HCT116 (cell line): ENCODE measurements at regions not wholly inside any gene's neighbourhood (a gene's known extent, or its start where the extent isn't known, plus 50 kb on each side); places are given as distances from the start of the nearest gene placed in this dataset.

Experiments
- EZH2 ChIP-seq: fragments of 200-600 bp; sonication (generic); IDR thresholded peaks from 2 replicates; pipeline ENCODE4 v1.6.1; 2017; ENCODE audit warnings: antibody characterized with exemption, mixed run types
- POLR2A ChIP-seq: IDR thresholded peaks from 2 replicates; pipeline ENCODE4 v1.7.0; 2011; ENCODE audit warnings: borderline replicate concordance; ENCODE audit not compliant: insufficient read depth, insufficient read length; ENCODE audit errors: extremely low read depth
- POLR2AphosphoS5 ChIP-seq: IDR thresholded peaks from 2 replicates; pipeline ENCODE4 v1.6.1; 2011; ENCODE audit warnings: mild to moderate bottlenecking, low read depth, low read length, moderate library complexity
- SRF ChIP-seq: IDR thresholded peaks from 2 replicates; pipeline ENCODE4 v1.6.1; 2012; ENCODE audit warnings: low read depth
- ZNF274 ChIP-seq: fragments of 200-500 bp; sonication (Bioruptor generic); IDR thresholded peaks from 2 replicates; pipeline ENCODE4 v1.6.1; 2014; ENCODE audit warnings: mild to moderate bottlenecking, low read depth, low read length, inconsistent platforms
- TF ChIP-seq, protein P1 (sequence below): IDR thresholded peaks from 2 replicates; pipeline ENCODE4 v1.6.1; 2011; ENCODE audit warnings: mild to moderate bottlenecking, low read length, moderate library complexity; ENCODE audit not compliant: insufficient replicate concordance; ENCODE audit errors: extremely low read depth
- TF ChIP-seq, protein P2 (sequence below), 3 experiments: fragments of 200-600 bp in 1 of 3; sonication (generic) in 1 of 3; IDR thresholded peaks in 2 of 3; conservative IDR thresholded peaks in 1 of 3; 2 replicates each; pipeline ENCODE4 v1.5.1; 2012 to 2017; ENCODE audit warnings: low read depth in 2 of 3, low read length in 2 of 3, antibody characterized with exemption in 1 of 3, borderline replicate concordance in 1 of 3, control low read depth in 1 of 3, mild to moderate bottlenecking in 1 of 3, mixed read lengths in 1 of 3, mixed run types in 1 of 3, moderate library complexity in 1 of 3; ENCODE audit not compliant: insufficient read depth in 1 of 3

DNA sequence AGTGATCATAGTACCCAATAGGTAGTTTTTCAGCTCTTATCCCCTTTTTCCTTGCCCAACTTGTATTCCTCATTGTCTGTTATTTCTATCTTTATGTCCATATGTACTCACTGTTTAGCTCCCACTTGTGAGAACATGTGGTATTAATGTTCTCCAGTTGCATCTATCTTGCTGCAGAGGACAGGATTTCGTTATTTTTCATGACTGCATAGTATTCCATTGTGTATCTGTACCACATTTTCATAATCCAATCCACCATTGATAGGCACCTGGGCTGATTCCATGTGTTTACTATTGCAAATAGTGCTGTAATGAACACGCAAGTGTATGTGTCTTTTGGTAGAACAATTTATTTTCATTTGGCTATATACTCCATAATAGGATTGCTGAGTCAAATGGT lies 819.5 kb upstream of the ADGRB3 start:
- TF ChIP-seq, protein P1, sequence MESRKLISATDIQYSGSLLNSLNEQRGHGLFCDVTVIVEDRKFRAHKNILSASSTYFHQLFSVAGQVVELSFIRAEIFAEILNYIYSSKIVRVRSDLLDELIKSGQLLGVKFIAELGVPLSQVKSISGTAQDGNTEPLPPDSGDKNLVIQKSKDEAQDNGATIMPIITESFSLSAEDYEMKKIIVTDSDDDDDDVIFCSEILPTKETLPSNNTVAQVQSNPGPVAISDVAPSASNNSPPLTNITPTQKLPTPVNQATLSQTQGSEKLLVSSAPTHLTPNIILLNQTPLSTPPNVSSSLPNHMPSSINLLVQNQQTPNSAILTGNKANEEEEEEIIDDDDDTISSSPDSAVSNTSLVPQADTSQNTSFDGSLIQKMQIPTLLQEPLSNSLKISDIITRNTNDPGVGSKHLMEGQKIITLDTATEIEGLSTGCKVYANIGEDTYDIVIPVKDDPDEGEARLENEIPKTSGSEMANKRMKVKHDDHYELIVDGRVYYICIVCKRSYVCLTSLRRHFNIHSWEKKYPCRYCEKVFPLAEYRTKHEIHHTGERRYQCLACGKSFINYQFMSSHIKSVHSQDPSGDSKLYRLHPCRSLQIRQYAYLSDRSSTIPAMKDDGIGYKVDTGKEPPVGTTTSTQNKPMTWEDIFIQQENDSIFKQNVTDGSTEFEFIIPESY: no peak
- TF ChIP-seq EZH2 (no peak), ZNF274 (no peak), POLR2A (no peak), POLR2AphosphoS5 (no peak), SRF (no peak)
- TF ChIP-seq, protein P2, sequence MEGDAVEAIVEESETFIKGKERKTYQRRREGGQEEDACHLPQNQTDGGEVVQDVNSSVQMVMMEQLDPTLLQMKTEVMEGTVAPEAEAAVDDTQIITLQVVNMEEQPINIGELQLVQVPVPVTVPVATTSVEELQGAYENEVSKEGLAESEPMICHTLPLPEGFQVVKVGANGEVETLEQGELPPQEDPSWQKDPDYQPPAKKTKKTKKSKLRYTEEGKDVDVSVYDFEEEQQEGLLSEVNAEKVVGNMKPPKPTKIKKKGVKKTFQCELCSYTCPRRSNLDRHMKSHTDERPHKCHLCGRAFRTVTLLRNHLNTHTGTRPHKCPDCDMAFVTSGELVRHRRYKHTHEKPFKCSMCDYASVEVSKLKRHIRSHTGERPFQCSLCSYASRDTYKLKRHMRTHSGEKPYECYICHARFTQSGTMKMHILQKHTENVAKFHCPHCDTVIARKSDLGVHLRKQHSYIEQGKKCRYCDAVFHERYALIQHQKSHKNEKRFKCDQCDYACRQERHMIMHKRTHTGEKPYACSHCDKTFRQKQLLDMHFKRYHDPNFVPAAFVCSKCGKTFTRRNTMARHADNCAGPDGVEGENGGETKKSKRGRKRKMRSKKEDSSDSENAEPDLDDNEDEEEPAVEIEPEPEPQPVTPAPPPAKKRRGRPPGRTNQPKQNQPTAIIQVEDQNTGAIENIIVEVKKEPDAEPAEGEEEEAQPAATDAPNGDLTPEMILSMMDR (IDR thresholded peaks at IDR 0.05 in 2 of 3, conservative IDR thresholded peaks at IDR 0.05 in 1 of 3; ENCODE audit: borderline replicate concordance in 1 of 3, insufficient read depth in 1 of 3, low read depth in 2 of 3, low read length in 2 of 3): no peak
